Left ventricle myocardium inferior (tissue), 1 donor: ENCODE measurements at regions not wholly inside any gene's neighbourhood (a gene's known extent, or its start where the extent isn't known, plus 50 kb on each side); places are given as distances from the start of the nearest gene placed in this dataset.

ENCODE experiments used
- DNase-seq: peaks from one replicate; pipeline ENCODE4 v3.0.0-alpha.2; 2020
- H3K27ac ChIP-seq: fragments of 200-600 bp; replicated peaks from 2 replicates; pipeline ENCODE4 v1.8.0; 2021
- H3K27me3 ChIP-seq: fragments of 200-600 bp; 2 replicates; pipeline ENCODE4 v1.8.0; 2021; ENCODE audit warnings: low read depth
- H3K36me3 ChIP-seq: fragments of 200-600 bp; 2 replicates; pipeline ENCODE4 v1.8.0; 2021
- H3K4me1 ChIP-seq: fragments of 200-600 bp; 2 replicates; pipeline ENCODE4 v1.8.0; 2021
- H3K4me3 ChIP-seq: fragments of 200-600 bp; 2 replicates; pipeline ENCODE4 v1.8.0; 2021; ENCODE audit warnings: mild to moderate bottlenecking, moderate library complexity
- H3K9me3 ChIP-seq: fragments of 200-600 bp; replicated peaks from 2 replicates; pipeline ENCODE4 v1.8.0; 2021
- intact Hi-C: fragments of 100-400 bp; cut with micrococcal nuclease; formaldehyde crosslinking; loops from one replicate; pipeline ENCODE4 v1.11.0; 2022
- TF ChIP-seq, protein P1 (sequence below): fragments of 200-600 bp; IDR thresholded peaks from 2 replicates; pipeline ENCODE4 v1.8.0; 2021; ENCODE audit warnings: antibody characterized with exemption, mild to moderate bottlenecking, borderline replicate concordance
- donor health status: DM: no; HTN: yes; CAD: no; lungs with severe emphysema.

DNA sequence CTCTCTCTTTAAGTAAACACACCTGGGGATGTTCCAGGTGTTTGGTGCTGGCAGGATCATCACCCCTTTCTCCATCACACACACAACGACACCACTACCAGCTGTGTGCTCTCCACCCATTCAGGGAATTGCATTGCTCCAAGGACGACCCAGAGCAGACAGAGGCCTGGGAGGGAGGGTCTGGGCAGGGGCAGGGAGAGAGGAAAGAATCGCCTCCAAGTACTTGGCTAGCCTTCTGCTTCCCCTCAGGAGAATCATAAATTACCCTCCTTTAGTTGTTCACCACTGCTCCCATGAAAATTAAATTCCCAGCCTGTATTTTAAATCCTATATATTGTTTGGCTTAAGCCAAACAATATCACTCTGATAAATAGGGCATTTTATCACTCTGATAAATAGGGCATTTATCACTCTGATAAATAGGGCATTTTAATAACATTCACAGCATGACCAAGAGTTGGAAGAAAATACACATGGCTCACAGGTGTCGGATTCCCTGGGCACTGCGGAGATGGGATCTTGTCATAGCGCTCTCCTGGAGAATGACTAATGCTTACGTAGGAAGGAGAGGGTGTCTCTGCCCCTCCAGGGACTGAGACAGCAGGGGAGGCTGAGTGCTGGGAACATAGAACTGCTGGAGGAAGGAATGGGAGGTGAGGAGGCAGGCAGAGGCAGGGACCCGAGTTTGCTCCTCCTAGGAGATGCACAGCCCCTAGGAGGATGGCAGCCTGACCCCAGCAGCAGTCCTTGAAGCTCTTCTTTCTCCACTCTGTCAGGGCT, 673.6 kb downstream of the HS3ST4 start:
- no peaks in the 10 kb centered on the region for H3K36me3 ChIP-seq
- TF ChIP-seq, protein P1, sequence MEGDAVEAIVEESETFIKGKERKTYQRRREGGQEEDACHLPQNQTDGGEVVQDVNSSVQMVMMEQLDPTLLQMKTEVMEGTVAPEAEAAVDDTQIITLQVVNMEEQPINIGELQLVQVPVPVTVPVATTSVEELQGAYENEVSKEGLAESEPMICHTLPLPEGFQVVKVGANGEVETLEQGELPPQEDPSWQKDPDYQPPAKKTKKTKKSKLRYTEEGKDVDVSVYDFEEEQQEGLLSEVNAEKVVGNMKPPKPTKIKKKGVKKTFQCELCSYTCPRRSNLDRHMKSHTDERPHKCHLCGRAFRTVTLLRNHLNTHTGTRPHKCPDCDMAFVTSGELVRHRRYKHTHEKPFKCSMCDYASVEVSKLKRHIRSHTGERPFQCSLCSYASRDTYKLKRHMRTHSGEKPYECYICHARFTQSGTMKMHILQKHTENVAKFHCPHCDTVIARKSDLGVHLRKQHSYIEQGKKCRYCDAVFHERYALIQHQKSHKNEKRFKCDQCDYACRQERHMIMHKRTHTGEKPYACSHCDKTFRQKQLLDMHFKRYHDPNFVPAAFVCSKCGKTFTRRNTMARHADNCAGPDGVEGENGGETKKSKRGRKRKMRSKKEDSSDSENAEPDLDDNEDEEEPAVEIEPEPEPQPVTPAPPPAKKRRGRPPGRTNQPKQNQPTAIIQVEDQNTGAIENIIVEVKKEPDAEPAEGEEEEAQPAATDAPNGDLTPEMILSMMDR: no peak
- peaks cover 21% of the 10 kb centered on the region for H3K27me3 ChIP-seq
- no peaks in the 10 kb centered on the region for H3K9me3 ChIP-seq
- no peak overlapping the region for H3K27ac ChIP-seq
- H3K4me1 ChIP-seq: no peaks in the 10 kb centered on the region
- H3K4me3 ChIP-seq: no peak overlapping the region
- no peak for DNase-seq
- intact Hi-C loops: no loop called here

DNA sequence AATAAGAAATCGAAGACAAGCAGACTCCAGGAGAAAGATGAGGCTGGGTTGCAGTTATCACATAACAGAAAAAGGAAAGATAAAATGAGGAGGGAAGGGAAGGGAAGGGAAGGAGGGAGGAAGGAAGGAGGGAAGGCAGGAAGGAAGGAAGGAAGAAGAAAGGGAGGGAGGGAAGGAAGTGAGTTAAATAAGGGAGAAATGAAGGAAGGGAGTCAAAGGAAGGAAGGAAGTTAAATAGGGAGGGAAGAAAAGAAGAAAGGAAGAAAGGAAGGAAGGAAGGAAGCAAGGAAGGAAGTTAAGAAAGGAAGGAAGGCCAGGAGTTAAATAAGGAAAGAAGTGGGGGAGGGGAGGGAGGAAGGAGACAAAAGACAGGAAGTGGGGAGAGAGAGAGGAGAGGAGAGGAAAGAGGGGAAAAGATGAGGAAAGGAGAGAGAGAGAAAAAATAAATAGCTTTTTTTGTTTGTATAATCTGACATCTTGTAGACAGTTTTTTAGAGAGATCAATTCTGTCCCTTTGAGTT, 679.6 kb downstream of the HS3ST4 start:
- no peak overlapping the region for H3K4me3 ChIP-seq
- no peaks in the 10 kb centered on the region for H3K27me3 ChIP-seq
- intact Hi-C loops: no loop called here
- DNase-seq: no peak
- H3K4me1 ChIP-seq: no peaks in the 10 kb centered on the region
- no peak overlapping the region for H3K27ac ChIP-seq
- no peaks in the 10 kb centered on the region for H3K36me3 ChIP-seq
- H3K9me3 ChIP-seq: peaks cover 6% of the 10 kb centered on the region
- TF ChIP-seq, protein P1: no peak

GRCh38 chr16:26374279-26374925, 682.6 kb downstream of the HS3ST4 start:
- TF ChIP-seq, protein P1: no peak
- DNase-seq: no peak
- intact Hi-C loops: no loop called here
- no peaks in the 10 kb centered on the region for H3K27me3 ChIP-seq
- peaks cover 6% of the 10 kb centered on the region for H3K9me3 ChIP-seq
- H3K4me3 ChIP-seq: no peak overlapping the region
- no peaks in the 10 kb centered on the region for H3K4me1 ChIP-seq
- H3K36me3 ChIP-seq: no peaks in the 10 kb centered on the region
- no peak overlapping the region for H3K27ac ChIP-seq

DNA sequence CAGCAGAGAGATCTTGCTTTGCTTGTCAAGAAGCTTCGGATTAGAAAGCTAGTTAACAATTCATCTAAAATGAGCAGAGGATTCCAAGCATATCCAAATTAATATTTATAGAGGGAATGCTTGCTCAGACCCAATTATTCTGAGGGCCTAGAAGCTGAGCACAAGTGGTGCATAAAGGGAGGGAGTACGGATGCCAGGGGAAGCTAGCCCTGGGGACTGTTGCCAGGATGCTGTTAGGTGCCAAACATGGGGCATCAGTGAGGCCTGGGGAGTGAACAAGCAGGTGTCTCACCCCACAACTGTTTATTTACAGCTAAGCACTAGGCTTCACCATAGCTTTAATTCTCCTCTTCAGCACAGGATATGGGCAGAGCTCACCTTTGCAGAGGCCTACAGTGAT, 684.1 kb upstream of the C16orf82 start:
- intact Hi-C loops: no loop called here
- no peak overlapping the region for H3K27ac ChIP-seq
- no peaks in the 10 kb centered on the region for H3K27me3 ChIP-seq
- H3K36me3 ChIP-seq: no peaks in the 10 kb centered on the region
- no peaks in the 10 kb centered on the region for H3K9me3 ChIP-seq
- DNase-seq: no peak
- TF ChIP-seq, protein P1: no peak
- H3K4me3 ChIP-seq: no peak overlapping the region
- no peaks in the 10 kb centered on the region for H3K4me1 ChIP-seq

DNA sequence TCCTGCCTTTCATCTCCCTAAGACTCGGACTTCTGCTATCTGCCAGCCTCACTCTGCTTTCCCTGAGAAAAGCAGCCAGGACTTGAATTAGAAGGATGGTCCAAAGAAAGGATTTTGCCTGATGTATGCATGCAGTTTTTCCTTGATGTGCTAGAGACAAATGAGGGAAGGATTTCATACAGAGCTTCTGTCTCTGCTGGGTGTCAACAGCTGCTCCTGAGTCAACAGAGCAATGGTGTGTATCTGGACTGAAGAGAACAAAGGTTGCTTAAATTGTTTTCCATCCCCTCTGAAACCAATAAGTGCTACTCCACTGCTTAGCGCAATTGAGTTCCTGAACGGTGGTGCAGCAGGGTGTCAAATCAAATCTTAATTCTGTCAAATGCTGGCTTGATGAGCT, 680.6 kb upstream of the C16orf82 start:
- H3K27me3 ChIP-seq: no peaks in the 10 kb centered on the region
- no peak overlapping the region for H3K4me3 ChIP-seq
- intact Hi-C loops: no loop called here
- H3K4me1 ChIP-seq: no peaks in the 10 kb centered on the region
- no peaks in the 10 kb centered on the region for H3K36me3 ChIP-seq
- no peak for DNase-seq
- TF ChIP-seq, protein P1: no peak
- H3K27ac ChIP-seq: no peak overlapping the region
- H3K9me3 ChIP-seq: no peaks in the 10 kb centered on the region
